ENCODE measurements at regions not wholly inside any gene's neighbourhood (a gene's known extent, or its start where the extent isn't known, plus 50 kb on each side); places are given as distances from the start of the nearest gene placed in this dataset.

GRCh38 chr22:47622541-47622940 lies 860.1 kb downstream of the TBC1D22A start:
- no peak for DNase-seq (ENCODE audit: low read depth, low spot score)
- Histone ChIP-seq H3K4me3 (no peak overlapping the region), H3K27ac (no peak overlapping the region), H3K36me3 (ENCODE audit: insufficient read depth, low read length) (no peaks in the 10 kb centered on the region), H3K9me3 (ENCODE audit: low read depth, low read length) (no peaks in the 10 kb centered on the region), H3K9ac (ENCODE audit: insufficient read length) (no peak overlapping the region)
- TF ChIP-seq POLR2AphosphoS5 (IDR thresholded peaks at IDR 0.05; ENCODE audit: borderline replicate concordance, low read depth, low read length) (no peak), EZH2 (IDR thresholded peaks at IDR 0.05) (no peak), FOXP2 (optimal IDR thresholded peaks at IDR 0.05; ENCODE audit: control extremely low read depth, extremely low read length, insufficient read depth) (no peak)

DNA sequence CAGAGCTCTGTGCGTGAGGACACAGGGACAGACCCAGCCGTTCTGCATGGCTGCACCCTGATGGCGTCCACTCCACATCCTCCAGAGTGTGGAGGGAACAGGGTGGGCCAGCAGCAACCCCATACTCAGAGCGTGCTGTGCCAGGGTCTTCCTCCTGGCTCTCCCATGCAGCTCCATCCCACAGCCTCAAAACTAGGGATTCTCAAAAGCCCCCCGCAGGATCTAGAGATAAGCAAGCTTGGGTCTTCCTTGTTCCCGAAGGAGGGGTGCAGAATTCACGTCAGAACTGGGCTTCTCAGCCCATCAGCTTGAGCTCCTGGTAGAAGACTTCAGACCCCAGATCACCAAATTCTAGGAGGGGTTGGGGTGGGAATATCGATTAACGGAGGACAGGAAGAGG lies 858.8 kb downstream of the TBC1D22A start:
- TF ChIP-seq POLR2AphosphoS5 (IDR thresholded peaks at IDR 0.05; ENCODE audit: borderline replicate concordance, low read depth, low read length): no peak
- no peak for TF ChIP-seq EZH2 (IDR thresholded peaks at IDR 0.05)
- TF ChIP-seq FOXP2 (optimal IDR thresholded peaks at IDR 0.05; ENCODE audit: control extremely low read depth, extremely low read length, insufficient read depth): no peak
- Histone ChIP-seq H3K9me3 (ENCODE audit: low read depth, low read length) (no peaks in the 10 kb centered on the region), H3K9ac (ENCODE audit: insufficient read length) (no peak overlapping the region), H3K4me3 (no peak overlapping the region), H3K27ac (no peak overlapping the region), H3K36me3 (ENCODE audit: insufficient read depth, low read length) (no peaks in the 10 kb centered on the region)
- DNase-seq (ENCODE audit: low read depth, low spot score): no peak

DNA sequence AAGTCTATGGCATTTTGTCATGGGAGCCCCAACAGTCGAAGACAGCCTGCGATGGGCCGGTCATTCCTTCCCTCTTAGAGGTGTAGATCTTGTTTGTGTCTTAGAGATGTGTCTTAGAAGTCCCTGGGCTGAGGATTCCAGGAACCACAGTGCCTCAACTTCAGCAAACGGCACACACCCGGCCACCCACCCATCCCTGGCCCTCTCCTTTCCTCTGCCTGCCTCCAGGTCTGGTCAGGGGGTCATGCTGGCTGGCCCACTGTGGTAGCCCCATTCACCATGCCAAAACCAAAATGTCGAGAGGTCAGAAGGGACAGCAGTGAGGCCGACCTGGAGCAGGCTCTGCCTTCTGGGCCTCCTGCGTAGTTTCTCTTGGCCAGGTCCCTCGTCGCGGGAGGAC lies 857.9 kb downstream of the TBC1D22A start:
- no peak for TF ChIP-seq POLR2AphosphoS5 (IDR thresholded peaks at IDR 0.05; ENCODE audit: borderline replicate concordance, low read depth, low read length)
- TF ChIP-seq FOXP2 (optimal IDR thresholded peaks at IDR 0.05; ENCODE audit: control extremely low read depth, extremely low read length, insufficient read depth): no peak
- TF ChIP-seq EZH2 (IDR thresholded peaks at IDR 0.05): no peak
- no peaks in the 10 kb centered on the region for H3K9me3 ChIP-seq (ENCODE audit: low read depth, low read length)

GRCh38 chr22:47619631-47620030 lies 857.2 kb downstream of the TBC1D22A start:
- no peak overlapping the region for H3K9ac ChIP-seq (ENCODE audit: insufficient read length)
- DNase-seq (ENCODE audit: low read depth, low spot score): no peak
- no peak overlapping the region for H3K4me3 ChIP-seq
- TF ChIP-seq POLR2AphosphoS5 (IDR thresholded peaks at IDR 0.05; ENCODE audit: borderline replicate concordance, low read depth, low read length) (no peak), EZH2 (IDR thresholded peaks at IDR 0.05) (no peak), FOXP2 (optimal IDR thresholded peaks at IDR 0.05; ENCODE audit: control extremely low read depth, extremely low read length, insufficient read depth) (no peak)
- H3K36me3 ChIP-seq (ENCODE audit: insufficient read depth, low read length): no peaks in the 10 kb centered on the region
- no peaks in the 10 kb centered on the region for H3K9me3 ChIP-seq (ENCODE audit: low read depth, low read length)
- H3K27ac ChIP-seq: no peak overlapping the region

More for the DNA sequence above, 857.9 kb downstream of the TBC1D22A start:
- no peak for DNase-seq (ENCODE audit: low read depth, low spot score)
- Histone ChIP-seq H3K36me3 (ENCODE audit: insufficient read depth, low read length) (no peaks in the 10 kb centered on the region), H3K4me3 (no peak overlapping the region), H3K9ac (ENCODE audit: insufficient read length) (no peak overlapping the region), H3K27ac (no peak overlapping the region)

DNA sequence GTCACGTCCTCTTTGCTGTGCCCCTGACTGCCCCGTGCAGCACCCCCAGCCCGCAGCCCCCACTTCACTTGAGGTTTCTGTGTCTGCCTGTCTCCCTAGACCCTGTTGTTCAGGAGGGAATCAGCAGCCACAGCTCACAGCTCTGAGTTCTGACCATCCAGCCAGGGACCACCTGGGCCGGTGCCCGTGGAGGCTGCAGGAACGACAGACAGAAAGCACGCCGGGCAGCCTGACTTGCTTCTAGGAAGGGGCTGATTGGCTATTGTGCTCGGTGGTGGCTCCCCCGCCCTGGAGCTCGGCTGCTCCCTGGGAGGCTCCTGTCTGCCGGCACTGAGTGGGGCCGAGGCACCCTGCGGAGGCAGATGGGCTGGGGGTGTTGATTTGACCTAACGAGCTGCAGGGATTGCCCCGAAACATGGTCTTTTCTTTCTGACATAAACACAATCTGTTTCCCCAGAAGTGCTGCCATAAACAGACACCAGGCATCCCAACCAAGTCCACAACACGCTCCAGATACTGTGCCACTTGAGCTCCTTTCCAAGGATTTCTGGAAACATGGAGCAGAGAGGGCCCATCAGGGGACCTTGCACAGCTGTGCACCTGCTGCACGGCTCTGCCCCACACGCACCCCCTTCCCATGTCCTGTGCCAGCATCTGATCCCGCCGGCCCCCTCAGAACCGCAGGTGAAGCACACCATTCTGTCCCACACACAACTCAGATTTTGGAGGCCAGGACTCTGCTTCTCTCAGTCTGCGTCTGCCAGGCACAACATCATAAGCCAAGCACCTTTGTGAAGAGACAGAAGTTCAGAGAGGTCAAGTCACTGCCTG lies 855.9 kb downstream of the TBC1D22A start:
- H3K27ac ChIP-seq: no peak overlapping the region
- H3K9me3 ChIP-seq (ENCODE audit: low read depth, low read length): no peaks in the 10 kb centered on the region
- no peaks in the 10 kb centered on the region for H3K36me3 ChIP-seq (ENCODE audit: insufficient read depth, low read length)
- no peak for TF ChIP-seq FOXP2 (optimal IDR thresholded peaks at IDR 0.05; ENCODE audit: control extremely low read depth, extremely low read length, insufficient read depth)
- TF ChIP-seq POLR2AphosphoS5 (IDR thresholded peaks at IDR 0.05; ENCODE audit: borderline replicate concordance, low read depth, low read length): no peak
- TF ChIP-seq EZH2 (IDR thresholded peaks at IDR 0.05): no peak
- no peak overlapping the region for H3K4me3 ChIP-seq
- DNase-seq (ENCODE audit: low read depth, low spot score): no peak
- no peak overlapping the region for H3K9ac ChIP-seq (ENCODE audit: insufficient read length)

DNA sequence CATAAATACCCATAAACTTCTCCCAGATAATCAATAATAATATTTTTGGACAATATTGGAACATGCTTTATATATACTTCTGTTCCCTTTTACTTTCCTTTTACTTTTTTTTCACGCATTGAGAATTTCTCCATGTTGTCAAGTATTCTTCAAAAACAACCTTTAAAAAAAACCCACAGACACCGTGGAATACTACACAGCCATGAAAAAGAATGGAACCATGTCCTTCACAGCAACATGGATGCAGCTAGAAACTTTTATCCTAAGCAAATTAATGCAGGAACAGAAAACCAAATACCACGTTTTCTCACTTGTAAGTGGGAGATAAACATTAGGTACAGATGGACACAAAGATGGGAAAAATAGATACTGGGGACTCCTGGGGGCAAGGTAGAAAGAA lies 854.7 kb downstream of the TBC1D22A start:
- Histone ChIP-seq H3K4me3 (no peak overlapping the region), H3K36me3 (ENCODE audit: insufficient read depth, low read length) (no peaks in the 10 kb centered on the region), H3K9ac (ENCODE audit: insufficient read length) (no peak overlapping the region), H3K27ac (no peak overlapping the region), H3K9me3 (ENCODE audit: low read depth, low read length) (no peaks in the 10 kb centered on the region)
- no peak for DNase-seq (ENCODE audit: low read depth, low spot score)
- no peak for TF ChIP-seq FOXP2 (optimal IDR thresholded peaks at IDR 0.05; ENCODE audit: control extremely low read depth, extremely low read length, insufficient read depth)
- no peak for TF ChIP-seq POLR2AphosphoS5 (IDR thresholded peaks at IDR 0.05; ENCODE audit: borderline replicate concordance, low read depth, low read length)
- TF ChIP-seq EZH2 (IDR thresholded peaks at IDR 0.05): no peak

- TF ChIP-seq FOXP2 (optimal IDR thresholded peaks at IDR 0.05; ENCODE audit: control extremely low read depth, extremely low read length, insufficient read depth): no peak
- TF ChIP-seq POLR2AphosphoS5 (IDR thresholded peaks at IDR 0.05; ENCODE audit: borderline replicate concordance, low read depth, low read length): no peak
- TF ChIP-seq EZH2 (IDR thresholded peaks at IDR 0.05): no peak
- H3K9me3 ChIP-seq (ENCODE audit: low read depth, low read length): no peaks in the 10 kb centered on the region
- no peak for DNase-seq (ENCODE audit: low read depth, low spot score)
These were observed 854.1 kb downstream of the TBC1D22A start for GRCh38 chr22:47616396-47617020.

GRCh38 chr22:47615051-47615450 lies 852.6 kb downstream of the TBC1D22A start:
- H3K9ac ChIP-seq (ENCODE audit: insufficient read length): no peak overlapping the region
- H3K27ac ChIP-seq: no peak overlapping the region
- H3K4me3 ChIP-seq: no peak overlapping the region
- no peak for DNase-seq (ENCODE audit: low read depth, low spot score)
- H3K9me3 ChIP-seq (ENCODE audit: low read depth, low read length): no peaks in the 10 kb centered on the region
- no peak for TF ChIP-seq POLR2AphosphoS5 (IDR thresholded peaks at IDR 0.05; ENCODE audit: borderline replicate concordance, low read depth, low read length)
- no peak for TF ChIP-seq FOXP2 (optimal IDR thresholded peaks at IDR 0.05; ENCODE audit: control extremely low read depth, extremely low read length, insufficient read depth)
- no peak for TF ChIP-seq EZH2 (IDR thresholded peaks at IDR 0.05)
- no peaks in the 10 kb centered on the region for H3K36me3 ChIP-seq (ENCODE audit: insufficient read depth, low read length)

More at GRCh38 chr22:47616396-47617020, 854.1 kb downstream of the TBC1D22A start:
- Histone ChIP-seq H3K36me3 (ENCODE audit: insufficient read depth, low read length) (no peaks in the 10 kb centered on the region), H3K27ac (no peak overlapping the region), H3K9ac (ENCODE audit: insufficient read length) (no peak overlapping the region), H3K4me3 (no peak overlapping the region)
